ENCODE measurements at regions not wholly inside any gene's neighbourhood (a gene's known extent, or its start where the extent isn't known, plus 50 kb on each side); places are given as distances from the start of the nearest gene placed in this dataset.

DNA sequence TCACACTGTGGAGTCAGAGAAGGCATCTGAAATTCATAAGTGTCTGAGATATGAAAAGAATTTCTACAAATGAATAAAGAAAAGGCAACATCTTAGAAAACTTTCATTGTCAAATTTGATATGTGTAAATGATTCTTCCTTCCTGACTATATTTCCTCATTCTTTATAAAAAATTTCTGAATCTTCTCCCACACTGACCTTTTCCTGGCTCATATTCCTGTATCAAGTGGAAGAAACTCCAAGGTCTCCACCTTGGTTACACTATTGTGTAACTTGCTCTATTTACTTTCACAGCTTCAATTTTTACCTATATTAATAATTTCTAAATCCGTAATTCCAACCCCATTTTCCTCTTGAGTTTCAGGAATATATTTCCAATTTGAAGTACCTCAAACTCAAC is 93.5 kb upstream of the FBXL7 start:
- Histone ChIP-seq H3K9me3 (ENCODE audit: low read depth) (no peaks in the 10 kb centered on the region), H2AFZ (no peak overlapping the region), H3K27ac (no peak overlapping the region), H3K4me2 (no peak overlapping the region), H3K9me2 (replicated peaks; ENCODE audit: insufficient read depth) (no peaks in the 10 kb centered on the region), H3K4me3 (no peak overlapping the region), H3K27me3 (no peaks in the 10 kb centered on the region), H3K36me3 (replicated peaks; ENCODE audit: insufficient read depth, low read depth) (no peaks in the 10 kb centered on the region), H3K79me2 (no peaks in the 10 kb centered on the region), H3K4me1 (ENCODE audit: insufficient read depth) (no peaks in the 10 kb centered on the region), H4K20me1 (ENCODE audit: insufficient read depth, poor library complexity, severe bottlenecking) (no peaks in the 10 kb centered on the region)
- WGBS (ENCODE audit: low lambda C conversion rate, missing lambda C conversion rate): 96% methylated on average over 1 of the region's 1 CpG
- no peak for DNase-seq (ENCODE audit: low spot score)
- TF ChIP-seq, protein P1, sequence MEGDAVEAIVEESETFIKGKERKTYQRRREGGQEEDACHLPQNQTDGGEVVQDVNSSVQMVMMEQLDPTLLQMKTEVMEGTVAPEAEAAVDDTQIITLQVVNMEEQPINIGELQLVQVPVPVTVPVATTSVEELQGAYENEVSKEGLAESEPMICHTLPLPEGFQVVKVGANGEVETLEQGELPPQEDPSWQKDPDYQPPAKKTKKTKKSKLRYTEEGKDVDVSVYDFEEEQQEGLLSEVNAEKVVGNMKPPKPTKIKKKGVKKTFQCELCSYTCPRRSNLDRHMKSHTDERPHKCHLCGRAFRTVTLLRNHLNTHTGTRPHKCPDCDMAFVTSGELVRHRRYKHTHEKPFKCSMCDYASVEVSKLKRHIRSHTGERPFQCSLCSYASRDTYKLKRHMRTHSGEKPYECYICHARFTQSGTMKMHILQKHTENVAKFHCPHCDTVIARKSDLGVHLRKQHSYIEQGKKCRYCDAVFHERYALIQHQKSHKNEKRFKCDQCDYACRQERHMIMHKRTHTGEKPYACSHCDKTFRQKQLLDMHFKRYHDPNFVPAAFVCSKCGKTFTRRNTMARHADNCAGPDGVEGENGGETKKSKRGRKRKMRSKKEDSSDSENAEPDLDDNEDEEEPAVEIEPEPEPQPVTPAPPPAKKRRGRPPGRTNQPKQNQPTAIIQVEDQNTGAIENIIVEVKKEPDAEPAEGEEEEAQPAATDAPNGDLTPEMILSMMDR (IDR thresholded peaks at IDR 0.05; ENCODE audit: poor library complexity): no peak
- no peak for TF ChIP-seq EZH2phosphoT487 (IDR thresholded peaks at IDR 0.05; ENCODE audit: low read depth, severe bottlenecking, unreplicated experiment)
- no peak for TF ChIP-seq EZH2 (IDR thresholded peaks at IDR 0.05; ENCODE audit: borderline replicate concordance)

DNA sequence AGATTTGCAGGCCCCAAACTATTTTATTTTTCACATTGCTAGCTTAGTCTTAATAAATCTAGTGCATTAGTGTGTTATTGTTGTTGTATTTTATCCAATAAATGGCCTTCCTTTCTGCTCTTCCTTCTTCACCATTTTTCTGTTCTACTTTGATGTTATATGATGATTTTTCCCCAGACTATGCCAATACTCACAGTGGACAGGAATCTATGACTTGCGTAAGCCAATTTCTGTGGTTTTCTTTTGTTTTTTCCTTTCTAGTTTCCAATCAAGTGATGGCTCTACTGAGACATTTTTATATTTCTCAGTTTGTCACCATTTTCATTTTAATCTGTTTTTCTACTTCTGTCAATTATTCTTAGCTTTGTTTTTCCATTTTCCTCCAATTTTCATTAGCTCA is 106.8 kb upstream of the FBXL7 start:
- Histone ChIP-seq H3K79me2 (no peaks in the 10 kb centered on the region), H3K4me2 (no peak overlapping the region), H4K20me1 (ENCODE audit: insufficient read depth, poor library complexity, severe bottlenecking) (no peaks in the 10 kb centered on the region), H3K27ac (no peak overlapping the region), H2AFZ (no peak overlapping the region), H3K36me3 (replicated peaks; ENCODE audit: insufficient read depth, low read depth) (no peaks in the 10 kb centered on the region), H3K9me3 (ENCODE audit: low read depth) (no peaks in the 10 kb centered on the region), H3K9me2 (replicated peaks; ENCODE audit: insufficient read depth) (no peaks in the 10 kb centered on the region), H3K4me3 (no peak overlapping the region), H3K27me3 (no peaks in the 10 kb centered on the region), H3K4me1 (ENCODE audit: insufficient read depth) (no peaks in the 10 kb centered on the region)
- WGBS (ENCODE audit: low lambda C conversion rate, missing lambda C conversion rate): 85% methylated on average over 1 of the region's 1 CpG
- no peak for TF ChIP-seq EZH2 (IDR thresholded peaks at IDR 0.05; ENCODE audit: borderline replicate concordance)
- no peak for DNase-seq (ENCODE audit: low spot score)

DNA sequence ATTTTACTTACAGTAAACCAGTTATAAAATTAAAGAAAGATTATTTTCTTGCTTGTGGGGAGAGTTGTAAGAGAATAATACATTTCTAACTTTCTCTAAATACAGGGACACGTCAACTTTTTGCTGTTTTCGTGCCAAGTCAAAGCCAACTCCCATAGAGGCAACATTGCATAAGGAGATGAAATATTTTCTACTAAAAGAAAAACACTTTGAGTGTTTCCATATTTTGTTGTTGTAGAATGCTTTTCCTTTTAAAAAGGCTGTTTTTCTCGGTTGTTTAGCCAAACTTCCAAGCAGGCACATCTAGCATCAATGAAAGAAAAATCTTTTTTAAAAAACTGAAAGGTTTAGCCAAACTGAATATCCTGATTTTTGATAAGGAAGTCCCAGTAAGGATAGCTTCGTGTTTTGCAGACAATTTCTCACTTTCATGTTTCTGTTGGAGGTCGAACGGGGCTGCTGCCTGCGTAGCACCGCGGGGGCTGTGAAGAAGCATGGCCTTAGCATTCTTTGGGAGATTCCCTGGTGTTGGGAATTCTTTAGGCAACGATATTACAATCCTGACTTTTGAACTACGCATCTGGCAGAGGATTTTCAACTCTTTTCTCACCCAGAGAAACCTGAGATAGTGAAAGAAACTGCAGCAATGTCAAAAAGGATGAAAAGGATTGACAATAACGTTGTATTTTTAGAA is 108.1 kb upstream of the FBXL7 start:
- Histone ChIP-seq H3K79me2 (no peaks in the 10 kb centered on the region), H4K20me1 (ENCODE audit: insufficient read depth, poor library complexity, severe bottlenecking) (no peaks in the 10 kb centered on the region), H3K9me3 (ENCODE audit: low read depth) (no peaks in the 10 kb centered on the region), H3K9me2 (replicated peaks; ENCODE audit: insufficient read depth) (no peaks in the 10 kb centered on the region), H3K4me2 (no peak overlapping the region), H3K27me3 (no peaks in the 10 kb centered on the region), H3K36me3 (replicated peaks; ENCODE audit: insufficient read depth, low read depth) (no peaks in the 10 kb centered on the region), H3K4me3 (no peak overlapping the region), H3K27ac (no peak overlapping the region), H2AFZ (no peak overlapping the region), H3K4me1 (ENCODE audit: insufficient read depth) (no peaks in the 10 kb centered on the region)
- no peak for DNase-seq (ENCODE audit: low spot score)
- WGBS (ENCODE audit: low lambda C conversion rate, missing lambda C conversion rate): 66% methylated on average over 12 of the region's 12 CpGs
- TF ChIP-seq, protein P1 (IDR thresholded peaks at IDR 0.05; ENCODE audit: poor library complexity): no peak
- TF ChIP-seq EZH2 (IDR thresholded peaks at IDR 0.05; ENCODE audit: borderline replicate concordance) (no peak), EZH2phosphoT487 (IDR thresholded peaks at IDR 0.05; ENCODE audit: low read depth, severe bottlenecking, unreplicated experiment) (no peak)

DNA sequence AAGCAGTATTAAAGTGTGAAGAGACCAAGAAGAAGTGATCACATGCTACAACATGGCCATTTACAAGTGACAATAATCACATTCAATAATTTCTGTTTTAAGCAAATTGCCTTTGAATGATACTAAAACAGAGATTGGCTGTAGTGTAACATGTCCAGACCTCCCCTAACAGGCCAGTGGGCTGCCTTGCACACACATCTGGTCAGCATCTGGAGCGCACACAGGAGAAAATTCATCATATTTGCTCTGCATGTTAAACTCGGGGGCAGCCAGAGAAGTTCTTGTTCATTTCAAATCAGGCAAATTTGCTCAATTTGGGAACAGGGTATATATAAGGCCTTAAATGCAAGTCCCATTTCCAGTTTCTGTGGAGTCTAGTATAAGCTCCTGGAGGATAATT is 111.1 kb upstream of the FBXL7 start:
- H3K9me2 ChIP-seq (replicated peaks; ENCODE audit: insufficient read depth): no peaks in the 10 kb centered on the region
- H2AFZ ChIP-seq: no peak overlapping the region
- H3K4me3 ChIP-seq: no peak overlapping the region
- DNase-seq (ENCODE audit: low spot score): no peak
- no peaks in the 10 kb centered on the region for H4K20me1 ChIP-seq (ENCODE audit: insufficient read depth, poor library complexity, severe bottlenecking)
- no peaks in the 10 kb centered on the region for H3K79me2 ChIP-seq
- H3K27me3 ChIP-seq: no peaks in the 10 kb centered on the region
- WGBS (ENCODE audit: low lambda C conversion rate, missing lambda C conversion rate): 73% methylated on average over 2 of the region's 2 CpGs
- no peaks in the 10 kb centered on the region for H3K4me1 ChIP-seq (ENCODE audit: insufficient read depth)
- H3K9me3 ChIP-seq (ENCODE audit: low read depth): no peaks in the 10 kb centered on the region
- no peak overlapping the region for H3K4me2 ChIP-seq
- no peaks in the 10 kb centered on the region for H3K36me3 ChIP-seq (replicated peaks; ENCODE audit: insufficient read depth, low read depth)
- TF ChIP-seq, protein P1 (IDR thresholded peaks at IDR 0.05; ENCODE audit: poor library complexity): no peak
- TF ChIP-seq EZH2phosphoT487 (IDR thresholded peaks at IDR 0.05; ENCODE audit: low read depth, severe bottlenecking, unreplicated experiment): no peak
- TF ChIP-seq EZH2 (IDR thresholded peaks at IDR 0.05; ENCODE audit: borderline replicate concordance): no peak
- H3K27ac ChIP-seq: no peak overlapping the region
